ENCODE measurements at regions not wholly inside any gene's neighbourhood (a gene's known extent, or its start where the extent isn't known, plus 50 kb on each side); places are given as distances from the start of the nearest gene placed in this dataset.
A peak's percentile ranks its signal among the peaks of the same experiment; 100 is the strongest.

GRCh38 chr5:143761663-143762062, 50.3 kb upstream of the HMHB1 start:
- DNase-seq (ENCODE audit: low spot score): no peak

GRCh38 chr5:143760755-143761154, 51.2 kb upstream of the HMHB1 start:
- DNase-seq (ENCODE audit: low spot score): no peak

GRCh38 chr5:143760131-143760505, 51.8 kb upstream of the HMHB1 start:
- no peak for DNase-seq (ENCODE audit: low spot score)

- no peak for DNase-seq (ENCODE audit: low spot score)
Observed at GRCh38 chr5:143759396-143760130, 52.4 kb upstream of the HMHB1 start.

- no peak for DNase-seq (ENCODE audit: low spot score)
Observed at GRCh38 chr5:143758750-143759149, 53.2 kb upstream of the HMHB1 start.

- DNase-seq (ENCODE audit: low spot score): no peak
Observed at GRCh38 chr5:143758015-143758414, 53.9 kb upstream of the HMHB1 start.

- no peak for DNase-seq (ENCODE audit: low spot score)
Observed at GRCh38 chr5:143757116-143757515, 54.8 kb upstream of the HMHB1 start.

- no peak for DNase-seq (ENCODE audit: low spot score)
Observed at GRCh38 chr5:143755966-143756365, 56.0 kb upstream of the HMHB1 start.

GRCh38 chr5:143752165-143752850, 59.7 kb upstream of the HMHB1 start:
- no peak for DNase-seq (ENCODE audit: low spot score)

- no peak for DNase-seq (ENCODE audit: low spot score)
Observed at GRCh38 chr5:143751342-143751741, 60.6 kb upstream of the HMHB1 start.

- DNase-seq (ENCODE audit: low spot score): no peak
Observed at GRCh38 chr5:143749581-143750205, 62.3 kb upstream of the HMHB1 start.

- no peak for DNase-seq (ENCODE audit: low spot score)
Observed at GRCh38 chr5:143748516-143748915, 63.4 kb upstream of the HMHB1 start.

GRCh38 chr5:143742951-143743350, 69.0 kb upstream of the HMHB1 start:
- DNase-seq (ENCODE audit: low spot score): no peak

GRCh38 chr5:143741421-143741820, 70.5 kb upstream of the HMHB1 start:
- DNase-seq (ENCODE audit: low spot score): no peak

GRCh38 chr5:143740956-143741355, 71.0 kb upstream of the HMHB1 start:
- DNase-seq (ENCODE audit: low spot score): no peak

GRCh38 chr5:143739746-143740145, 72.2 kb upstream of the HMHB1 start:
- no peak for DNase-seq (ENCODE audit: low spot score)

- DNase-seq (ENCODE audit: low spot score): no peak
Observed at GRCh38 chr5:143738417-143739401, 73.3 kb upstream of the HMHB1 start.

- DNase-seq (ENCODE audit: low spot score): no peak
Observed at GRCh38 chr5:143737062-143737461, 74.9 kb upstream of the HMHB1 start.

GRCh38 chr5:143734456-143734780, 77.5 kb upstream of the HMHB1 start:
- DNase-seq (ENCODE audit: low spot score): no peak

GRCh38 chr5:143733665-143734455, 78.1 kb upstream of the HMHB1 start:
- DNase-seq (ENCODE audit: low spot score): peak; percentile 30

GRCh38 chr5:143732402-143732801, 79.6 kb upstream of the HMHB1 start:
- DNase-seq (ENCODE audit: low spot score): no peak
